ENCODE measurements at regions not wholly inside any gene's neighbourhood (a gene's known extent, or its start where the extent isn't known, plus 50 kb on each side); places are given as distances from the start of the nearest gene placed in this dataset.
A peak's percentile ranks its signal among the peaks of the same experiment; 100 is the strongest.
"Not testable (repeated sequence)": the region's sequence is repeated elsewhere in the genome, so short reads cannot be mapped to it uniquely, and the experiment has no call there.

GRCh38 chr3:177463863-177464262 is 266.6 kb upstream of the TBL1XR1 start:
- peaks cover 0 to 39% (median 17%) of the 10 kb centered on the region in 12 donors for H3K4me1 ChIP-seq
- TF ChIP-seq POLR2A (IDR thresholded peaks at IDR 0.05), result no peak
- TF ChIP-seq CTCF (IDR thresholded peaks at IDR 0.05), result no peak
- no peak for DNase-seq
- no peaks in the 10 kb centered on the region for H3K36me3 ChIP-seq
- no peak overlapping the region for H3K4me3 ChIP-seq
- no peaks in the 10 kb centered on the region for H3K9me3 ChIP-seq
- intact Hi-C loops (cut with DNase I), result loop anchor here in 1 of 10 donors (10.0 kb wide), 1 partner anchor 269 kb away; the partner anchor contains the start of gene TBL1XR1
- peak overlapping the region in 1 of 12 donors; percentile 81 for H3K27ac ChIP-seq
- no peaks in the 10 kb centered on the region for H3K27me3 ChIP-seq
- 76 to 80% (median 78%) methylated on average over 6 of the region's 6 CpGs for whole genome bisulfite sequencing, 4 donors
- ATAC-seq, result no peak

GRCh38 chr3:177464392-177465256 is 267.3 kb upstream of the TBL1XR1 start:
- Histone ChIP-seq H3K27ac (peak overlapping the region in 3 of 12 donors; percentile 11 to 81 (median 28)), H3K4me1 (peaks cover 0 to 38% (median 11%) of the 10 kb centered on the region in 12 donors), H3K4me3 (no peak overlapping the region), H3K36me3 (no peaks in the 10 kb centered on the region), H3K27me3 (no peaks in the 10 kb centered on the region), H3K9me3 (no peaks in the 10 kb centered on the region)
- intact Hi-C loops (cut with DNase I), result loop anchor here in 1 of 10 donors (10.0 kb wide), 1 partner anchor 270 kb away; the partner anchor contains the start of gene TBL1XR1
- TF ChIP-seq POLR2A (IDR thresholded peaks at IDR 0.05) (no peak), CTCF (IDR thresholded peaks at IDR 0.05) (no peak)
- ATAC-seq (no peak), DNase-seq (no peak)
- WGBS, 4 donors, result 76 to 89% (median 80%) methylated on average over 5 of the region's 5 CpGs

GRCh38 chr3:177465257-177465642 is 268.0 kb upstream of the TBL1XR1 start:
- intact Hi-C loops (cut with DNase I), result loop anchor here in 1 of 10 donors (10.0 kb wide), 1 partner anchor 270 kb away; the partner anchor contains the start of gene TBL1XR1

GRCh38 chr3:177466074-177466473 is 268.8 kb upstream of the TBL1XR1 start:
- Histone ChIP-seq H3K36me3 (no peaks in the 10 kb centered on the region), H3K27ac (peak overlapping the region in 1 of 12 donors; percentile 81), H3K9me3 (no peaks in the 10 kb centered on the region), H3K27me3 (no peaks in the 10 kb centered on the region), H3K4me1 (peaks cover 0 to 23% (median 6%) of the 10 kb centered on the region in 12 donors), H3K4me3 (no peak overlapping the region)
- no peak for TF ChIP-seq CTCF (IDR thresholded peaks at IDR 0.05)
- no peak for TF ChIP-seq POLR2A (IDR thresholded peaks at IDR 0.05)
- intact Hi-C loops (cut with DNase I), result loop anchor here in 1 of 10 donors (10.0 kb wide), 1 partner anchor 271 kb away; the partner anchor contains the start of gene TBL1XR1
- DNase-seq (no peak), ATAC-seq (no peak)
- WGBS, 4 donors, result 80 to 86% (median 82%) methylated on average over 4 of the region's 4 CpGs

More at GRCh38 chr3:177465257-177465642, 268.0 kb upstream of the TBL1XR1 start:
- no peak for TF ChIP-seq POLR2A (IDR thresholded peaks at IDR 0.05)
- no peak overlapping the region for H3K4me3 ChIP-seq
- H3K9me3 ChIP-seq, result no peaks in the 10 kb centered on the region
- peak overlapping the region in 3 of 12 donors; percentile 11 to 81 (median 28) for H3K27ac ChIP-seq
- peak in 2 of 5 donors; percentile 46 to 55 for DNase-seq
- 71 to 83% (median 73%) methylated on average over 4 of the region's 4 CpGs for WGBS, 4 donors
- ATAC-seq, result peak; percentile 75 to 91 (median 86)
- H3K27me3 ChIP-seq, result no peaks in the 10 kb centered on the region
- H3K36me3 ChIP-seq, result no peaks in the 10 kb centered on the region
- H3K4me1 ChIP-seq, result peaks cover 0 to 31% (median 6%) of the 10 kb centered on the region in 12 donors

- intact Hi-C loops (cut with DNase I), result loop anchor here in 1 of 10 donors (10.0 kb wide), 1 partner anchor 272 kb away; the partner anchor contains the start of gene TBL1XR1
- not testable (repeated sequence) for DNase-seq, H3K9me3 ChIP-seq, H3K36me3 ChIP-seq, H3K4me3 ChIP-seq, ATAC-seq, H3K27me3 ChIP-seq
- Histone ChIP-seq H3K4me1 (peaks cover 0 to 22% (median 6%) of the 10 kb centered on the region in 12 donors), H3K27ac (peak overlapping the region in 1 of 12 donors; percentile 81)
- WGBS, 4 donors, result 96 to 98% (median 97%) methylated on average over 5 of the region's 5 CpGs
Measured at GRCh38 chr3:177466622-177467021, 269.3 kb upstream of the TBL1XR1 start.

Data from heart left ventricle (tissue), 16 donors.